DOHH2 (cell line): ENCODE measurements at regions not wholly inside any gene's neighbourhood (a gene's known extent, or its start where the extent isn't known, plus 50 kb on each side); places are given as distances from the start of the nearest gene placed in this dataset.

Experiments used
- EZH2phosphoT487 ChIP-seq: fragments of 200-600 bp; sonication (generic); IDR thresholded peaks from 2 replicates; pipeline ENCODE4 v1.6.1; 2017; ENCODE audit warnings: borderline replicate concordance, mild to moderate bottlenecking, antibody characterized with exemption, low read length, moderate library complexity, mixed read lengths
- TF ChIP-seq, protein P1 (sequence below): fragments of 200-600 bp; sonication (generic); IDR thresholded peaks from one replicate; pipeline ENCODE4 v1.5.1; 2014; ENCODE audit warnings: antibody characterized with exemption, mild to moderate bottlenecking, low read depth, low read length; ENCODE audit not compliant: poor library complexity, severe bottlenecking

DNA sequence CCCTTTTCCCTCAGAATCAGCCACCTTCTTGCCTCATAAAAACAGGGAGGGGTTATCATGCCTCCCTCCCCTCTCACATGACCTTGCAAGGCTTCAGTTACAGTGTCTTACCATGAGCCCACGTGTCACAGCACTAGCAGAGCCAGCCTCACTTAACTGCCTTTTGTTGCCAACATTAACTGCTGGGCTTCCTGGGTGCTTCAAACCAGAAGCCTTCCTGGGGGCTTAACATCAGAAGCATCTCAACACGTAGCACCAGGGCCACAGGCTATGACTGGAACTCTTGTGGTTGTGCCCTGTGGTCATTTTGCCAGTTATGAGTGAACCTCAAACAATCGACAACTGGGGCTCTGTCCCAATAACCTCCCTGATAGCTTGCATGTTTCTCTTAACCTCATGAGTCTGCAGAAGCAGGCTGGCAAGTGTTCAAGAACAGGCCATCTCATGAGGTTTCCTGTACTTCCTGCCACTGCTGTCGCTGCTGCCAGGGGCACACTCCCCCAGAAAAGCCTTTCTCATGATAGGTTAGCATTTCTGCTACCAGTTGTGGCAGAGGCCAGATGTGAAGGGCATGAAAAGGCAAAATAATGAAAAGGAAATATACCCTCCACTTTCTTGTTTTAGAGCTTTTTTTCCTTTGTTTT, 132.2 kb downstream of the GLUL start:
- TF ChIP-seq, protein P1, sequence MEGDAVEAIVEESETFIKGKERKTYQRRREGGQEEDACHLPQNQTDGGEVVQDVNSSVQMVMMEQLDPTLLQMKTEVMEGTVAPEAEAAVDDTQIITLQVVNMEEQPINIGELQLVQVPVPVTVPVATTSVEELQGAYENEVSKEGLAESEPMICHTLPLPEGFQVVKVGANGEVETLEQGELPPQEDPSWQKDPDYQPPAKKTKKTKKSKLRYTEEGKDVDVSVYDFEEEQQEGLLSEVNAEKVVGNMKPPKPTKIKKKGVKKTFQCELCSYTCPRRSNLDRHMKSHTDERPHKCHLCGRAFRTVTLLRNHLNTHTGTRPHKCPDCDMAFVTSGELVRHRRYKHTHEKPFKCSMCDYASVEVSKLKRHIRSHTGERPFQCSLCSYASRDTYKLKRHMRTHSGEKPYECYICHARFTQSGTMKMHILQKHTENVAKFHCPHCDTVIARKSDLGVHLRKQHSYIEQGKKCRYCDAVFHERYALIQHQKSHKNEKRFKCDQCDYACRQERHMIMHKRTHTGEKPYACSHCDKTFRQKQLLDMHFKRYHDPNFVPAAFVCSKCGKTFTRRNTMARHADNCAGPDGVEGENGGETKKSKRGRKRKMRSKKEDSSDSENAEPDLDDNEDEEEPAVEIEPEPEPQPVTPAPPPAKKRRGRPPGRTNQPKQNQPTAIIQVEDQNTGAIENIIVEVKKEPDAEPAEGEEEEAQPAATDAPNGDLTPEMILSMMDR: no peak
- no peak for TF ChIP-seq EZH2phosphoT487
